Keratinocyte (primary cell): ENCODE measurements at regions not wholly inside any gene's neighbourhood (a gene's known extent, or its start where the extent isn't known, plus 50 kb on each side); places are given as distances from the start of the nearest gene placed in this dataset.

ENCODE experiments used
- DNase-seq: peaks from one replicate; pipeline ENCODE4 v3.0.0-alpha.2; 2011; ENCODE audit warnings: low read depth, missing footprints, low spot score
- FAIRE-seq: peaks from 2 replicates; lab custom pipeline; 2011; peaks lifted over from hg19 to GRCh38; lab: Jason Lieb, UNC
- H2AFZ ChIP-seq: 2 replicates; pipeline ENCODE4 v1.6.0; 2012; ENCODE audit warnings: low read length, control low read depth, inconsistent platforms; ENCODE audit not compliant: control insufficient read depth
- H3K27ac ChIP-seq: 2 replicates; pipeline ENCODE4 v1.5.1; 2011; ENCODE audit warnings: low read length; ENCODE audit not compliant: control insufficient read depth, insufficient read depth
- H3K27me3 ChIP-seq: 3 replicates; pipeline ENCODE4 v1.6.0; 2011; ENCODE audit warnings: low read length; ENCODE audit not compliant: control insufficient read depth, insufficient read depth; ENCODE audit errors: extremely low read depth
- H3K36me3 ChIP-seq, 2 experiments: 2 replicates in 1 of 2; 3 replicates in 1 of 2; pipeline ENCODE4 v1.5.1; 2011; ENCODE audit warnings: low read length in 2 of 2, mild to moderate bottlenecking in 1 of 2; ENCODE audit not compliant: control insufficient read depth in 2 of 2, insufficient read depth in 2 of 2; ENCODE audit errors: extremely low read depth in 1 of 2
- H3K4me1 ChIP-seq: 3 replicates; pipeline ENCODE4 v1.5.1; 2011; ENCODE audit warnings: low read length; ENCODE audit not compliant: control insufficient read depth, insufficient read depth; ENCODE audit errors: extremely low read depth
- H3K4me2 ChIP-seq: 3 replicates; pipeline ENCODE4 v1.6.0; 2011; ENCODE audit warnings: low read depth, low read length; ENCODE audit not compliant: control insufficient read depth, insufficient read depth; ENCODE audit errors: extremely low read depth
- H3K4me3 ChIP-seq, 3 experiments: fragments of 200-600 bp in 1 of 3; sonication (generic) in 1 of 3; 2 replicates in 2 of 3; 3 replicates in 1 of 3; pipeline ENCODE4 v1.5.1; 2011 to 2016; ENCODE audit warnings: low read length in 3 of 3, mild to moderate bottlenecking in 3 of 3, control low read depth in 2 of 3, inconsistent platforms in 1 of 3, low read depth in 1 of 3, mixed read lengths in 1 of 3, mixed run types in 1 of 3, moderate library complexity in 1 of 3; ENCODE audit not compliant: control insufficient read depth in 2 of 3, insufficient read depth in 2 of 3; ENCODE audit errors: extremely low read depth in 1 of 3
- H3K79me2 ChIP-seq: 2 replicates; pipeline ENCODE4 v1.6.0; 2012; ENCODE audit warnings: low read length; ENCODE audit not compliant: control insufficient read depth, insufficient read depth
- H3K9ac ChIP-seq: 3 replicates; pipeline ENCODE4 v1.6.0; 2011; ENCODE audit warnings: low read length; ENCODE audit not compliant: control insufficient read depth, insufficient read depth; ENCODE audit errors: extremely low read depth
- H3K9me1 ChIP-seq: 3 replicates; pipeline ENCODE4 v1.6.0; 2011; ENCODE audit warnings: low read length; ENCODE audit not compliant: control insufficient read depth, insufficient read depth; ENCODE audit errors: extremely low read depth
- H3K9me3 ChIP-seq: 2 replicates; pipeline ENCODE4 v1.5.1; 2012; ENCODE audit warnings: low read depth, low read length; ENCODE audit not compliant: control insufficient read depth
- H4K20me1 ChIP-seq: 3 replicates; pipeline ENCODE4 v1.6.0; 2011; ENCODE audit warnings: low read length; ENCODE audit not compliant: control insufficient read depth, insufficient read depth; ENCODE audit errors: extremely low read depth
- CTCF ChIP-seq, 3 experiments: IDR thresholded peaks in 1 of 3; conservative IDR thresholded peaks in 1 of 3; optimal IDR thresholded peaks in 1 of 3; 2 replicates in 2 of 3; 3 replicates in 1 of 3; pipeline versions ENCODE3 to v1.5.1; 2011; ENCODE audit warnings: low read length in 3 of 3, mild to moderate bottlenecking in 3 of 3, moderate library complexity in 2 of 3, control low read depth in 1 of 3, inconsistent platforms in 1 of 3; ENCODE audit not compliant: insufficient read depth in 2 of 3; ENCODE audit errors: extremely low read depth in 1 of 3
- EZH2 ChIP-seq: IDR thresholded peaks from one replicate; pipeline ENCODE4 v1.6.1; 2012; ENCODE audit warnings: inconsistent platforms, mild to moderate bottlenecking, low read length, moderate library complexity
- dilution Hi-C: fragments of 300-500 bp; cut with MboI; formaldehyde crosslinking; loops from one replicate; pipeline ENCODE4 v1.7.0; 2020; ENCODE audit warnings: low sequenced_read_pairs; ENCODE audit not compliant: extremely low pct_ligation_motif_present

GRCh38 chr21:35217504-35218060 lies 168.5 kb upstream of the RUNX1 start:
- no peaks in the 10 kb centered on the region for H3K27me3 ChIP-seq
- H3K79me2 ChIP-seq, result no peaks in the 10 kb centered on the region
- DNase-seq (peak; percentile 100), FAIRE-seq (peak; percentile 98)
- dilution Hi-C loops, result no loop called here
- no peak overlapping the region for H2AFZ ChIP-seq
- no peaks in the 10 kb centered on the region for H3K9me1 ChIP-seq
- TF ChIP-seq EZH2 (no peak), CTCF (optimal IDR thresholded peaks at IDR 0.05 in 1 of 3, IDR thresholded peaks at IDR 0.05 in 1 of 3, conservative IDR thresholded peaks at IDR 0.05 in 1 of 3; ENCODE audit: extremely low read depth in 1 of 3, insufficient read depth in 2 of 3, low read length in 3 of 3) (no peak)
- no peaks in the 10 kb centered on the region for H3K9me3 ChIP-seq
- H3K27ac ChIP-seq, result peak overlapping the region; percentile 89
- no peaks in the 10 kb centered on the region for H4K20me1 ChIP-seq
- no peaks in the 10 kb centered on the region for H3K36me3 ChIP-seq
- peak overlapping the region; percentile 27 for H3K4me2 ChIP-seq
- H3K9ac ChIP-seq, result peak overlapping the region; percentile 54
- no peak overlapping the region for H3K4me3 ChIP-seq
- peaks cover 31% of the 10 kb centered on the region for H3K4me1 ChIP-seq

GRCh38 chr21:35216996-35217395 lies 167.9 kb upstream of the RUNX1 start:
- Histone ChIP-seq H3K4me3 (no peak overlapping the region), H4K20me1 (no peaks in the 10 kb centered on the region), H3K79me2 (no peaks in the 10 kb centered on the region), H3K9me3 (no peaks in the 10 kb centered on the region), H2AFZ (no peak overlapping the region), H3K9me1 (no peaks in the 10 kb centered on the region), H3K4me1 (peaks cover 32% of the 10 kb centered on the region), H3K36me3 (no peaks in the 10 kb centered on the region), H3K27ac (peak overlapping the region; percentile 89), H3K4me2 (peak overlapping the region; percentile 27), H3K9ac (peak overlapping the region; percentile 54), H3K27me3 (no peaks in the 10 kb centered on the region)
- TF ChIP-seq EZH2 (no peak), CTCF (optimal IDR thresholded peaks at IDR 0.05 in 1 of 3, IDR thresholded peaks at IDR 0.05 in 1 of 3, conservative IDR thresholded peaks at IDR 0.05 in 1 of 3; ENCODE audit: extremely low read depth in 1 of 3, insufficient read depth in 2 of 3, low read length in 3 of 3) (no peak)
- dilution Hi-C loops, result no loop called here
- DNase-seq (no peak), FAIRE-seq (no peak)
